ENCODE measurements at regions not wholly inside any gene's neighbourhood (a gene's known extent, or its start where the extent isn't known, plus 50 kb on each side); places are given as distances from the start of the nearest gene placed in this dataset.

- no peak for DNase-seq
Measured at GRCh38 chr22:47783433-47784366, 1021.2 kb downstream of the TBC1D22A start.

GRCh38 chr22:47782328-47783075 is 1020.1 kb downstream of the TBC1D22A start:
- no peak for DNase-seq

GRCh38 chr22:47781427-47782111 is 1019.1 kb downstream of the TBC1D22A start:
- DNase-seq = no peak

- DNase-seq = no peak
Measured at GRCh38 chr22:47781024-47781423, 1018.6 kb downstream of the TBC1D22A start.

GRCh38 chr22:47780281-47780875 is 1017.9 kb downstream of the TBC1D22A start:
- no peak for DNase-seq

GRCh38 chr22:47779474-47779873 is 1017.0 kb downstream of the TBC1D22A start:
- DNase-seq = no peak

GRCh38 chr22:47778160-47778658 is 1015.8 kb downstream of the TBC1D22A start:
- DNase-seq = no peak

- DNase-seq = no peak
Measured at GRCh38 chr22:47777426-47777825, 1015.0 kb downstream of the TBC1D22A start.

GRCh38 chr22:47776329-47776728 is 1013.9 kb downstream of the TBC1D22A start:
- no peak for DNase-seq

- DNase-seq = no peak
Measured at GRCh38 chr22:47775686-47776085, 1013.2 kb downstream of the TBC1D22A start.

- no peak for DNase-seq
Measured at GRCh38 chr22:47775191-47775590, 1012.7 kb downstream of the TBC1D22A start.

- no peak for DNase-seq
Measured at GRCh38 chr22:47773635-47774034, 1011.2 kb downstream of the TBC1D22A start.

GRCh38 chr22:47772864-47773263 is 1010.4 kb downstream of the TBC1D22A start:
- no peak for DNase-seq

GRCh38 chr22:47769652-47770051 is 1007.2 kb downstream of the TBC1D22A start:
- DNase-seq = no peak

- DNase-seq = no peak
Measured at GRCh38 chr22:47768027-47768426, 1005.6 kb downstream of the TBC1D22A start.

GRCh38 chr22:47767403-47767802 is 1005.0 kb downstream of the TBC1D22A start:
- DNase-seq = no peak

GRCh38 chr22:47765757-47766156 is 1003.3 kb downstream of the TBC1D22A start:
- no peak for DNase-seq

GRCh38 chr22:47762141-47762540 is 999.7 kb downstream of the TBC1D22A start:
- DNase-seq = no peak

- DNase-seq = no peak
Measured at GRCh38 chr22:47759909-47760308, 997.5 kb downstream of the TBC1D22A start.

GRCh38 chr22:47757741-47758140 is 995.3 kb downstream of the TBC1D22A start:
- no peak for DNase-seq

GRCh38 chr22:47750086-47750485 is 987.6 kb downstream of the TBC1D22A start:
- DNase-seq = no peak

GRCh38 chr22:47748957-47749356 is 986.5 kb downstream of the TBC1D22A start:
- DNase-seq = no peak

GRCh38 chr22:47748271-47748670 is 985.8 kb downstream of the TBC1D22A start:
- no peak for DNase-seq
